ENCODE measurements at regions not wholly inside any gene's neighbourhood (a gene's known extent, or its start where the extent isn't known, plus 50 kb on each side); places are given as distances from the start of the nearest gene placed in this dataset.

DNA sequence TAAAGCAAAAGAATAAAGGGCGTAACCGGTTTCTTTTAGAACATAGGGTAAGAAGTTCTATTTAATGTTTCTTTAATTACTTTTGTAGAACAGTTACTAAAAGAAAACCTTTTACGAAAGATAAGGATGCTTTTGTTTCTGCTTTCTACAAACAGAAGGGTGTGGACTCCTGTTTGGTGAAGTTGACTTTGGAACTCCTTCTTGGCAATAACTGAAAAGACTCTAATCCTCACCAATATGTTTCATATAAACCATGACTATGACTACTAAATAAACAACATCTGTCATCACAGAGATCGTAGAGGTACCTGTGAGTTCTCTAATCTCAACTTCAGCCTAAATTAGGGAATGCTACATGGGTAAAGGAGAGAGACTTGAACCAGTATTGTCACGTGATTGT lies 210.8 kb upstream of the FLRT2 start:
- Mint-ChIP-seq H3K27ac (no peak overlapping the region), H3K9me3 (no peaks in the 10 kb centered on the region), H3K4me1 (peaks cover 22% of the 10 kb centered on the region), H3K27me3 (ENCODE audit: insufficient read depth, low read depth, poor library complexity) (no peaks in the 10 kb centered on the region), H3K4me3 (no peak overlapping the region), H3K36me3 (ENCODE audit: low read depth) (no peaks in the 10 kb centered on the region)
- no peak overlapping the region for H3K27ac ChIP-seq (ENCODE audit: low read depth)
- no peaks in the 10 kb centered on the region for H3K79me2 ChIP-seq (replicated peaks; ENCODE audit: insufficient read depth)
- H3K36me3 ChIP-seq (ENCODE audit: insufficient read depth) = no peaks in the 10 kb centered on the region
- H3F3A ChIP-seq (replicated peaks; ENCODE audit: low read depth) = no peaks in the 10 kb centered on the region
- no peaks in the 10 kb centered on the region for H3K27me3 ChIP-seq (ENCODE audit: insufficient read depth)
- H3K4me3 ChIP-seq = no peak overlapping the region
- no peak overlapping the region for H3K4me2 ChIP-seq
- DNase-seq (ENCODE audit: low spot score) (no peak), ATAC-seq (no peak)
- no peak overlapping the region for H2AFZ ChIP-seq
- no peak for TF ChIP-seq JUNB (IDR thresholded peaks at IDR 0.05; ENCODE audit: unreplicated experiment)
- TF ChIP-seq REST (IDR thresholded peaks at IDR 0.05; ENCODE audit: unreplicated experiment) = no peak
- no peak for TF ChIP-seq ZNF331 (CRISPR knock-in tag; IDR thresholded peaks at IDR 0.05; ENCODE audit: low read depth)
- TF ChIP-seq NANOG (IDR thresholded peaks at IDR 0.05; ENCODE audit: borderline replicate concordance) = no peak
- TF ChIP-seq, protein P1, sequence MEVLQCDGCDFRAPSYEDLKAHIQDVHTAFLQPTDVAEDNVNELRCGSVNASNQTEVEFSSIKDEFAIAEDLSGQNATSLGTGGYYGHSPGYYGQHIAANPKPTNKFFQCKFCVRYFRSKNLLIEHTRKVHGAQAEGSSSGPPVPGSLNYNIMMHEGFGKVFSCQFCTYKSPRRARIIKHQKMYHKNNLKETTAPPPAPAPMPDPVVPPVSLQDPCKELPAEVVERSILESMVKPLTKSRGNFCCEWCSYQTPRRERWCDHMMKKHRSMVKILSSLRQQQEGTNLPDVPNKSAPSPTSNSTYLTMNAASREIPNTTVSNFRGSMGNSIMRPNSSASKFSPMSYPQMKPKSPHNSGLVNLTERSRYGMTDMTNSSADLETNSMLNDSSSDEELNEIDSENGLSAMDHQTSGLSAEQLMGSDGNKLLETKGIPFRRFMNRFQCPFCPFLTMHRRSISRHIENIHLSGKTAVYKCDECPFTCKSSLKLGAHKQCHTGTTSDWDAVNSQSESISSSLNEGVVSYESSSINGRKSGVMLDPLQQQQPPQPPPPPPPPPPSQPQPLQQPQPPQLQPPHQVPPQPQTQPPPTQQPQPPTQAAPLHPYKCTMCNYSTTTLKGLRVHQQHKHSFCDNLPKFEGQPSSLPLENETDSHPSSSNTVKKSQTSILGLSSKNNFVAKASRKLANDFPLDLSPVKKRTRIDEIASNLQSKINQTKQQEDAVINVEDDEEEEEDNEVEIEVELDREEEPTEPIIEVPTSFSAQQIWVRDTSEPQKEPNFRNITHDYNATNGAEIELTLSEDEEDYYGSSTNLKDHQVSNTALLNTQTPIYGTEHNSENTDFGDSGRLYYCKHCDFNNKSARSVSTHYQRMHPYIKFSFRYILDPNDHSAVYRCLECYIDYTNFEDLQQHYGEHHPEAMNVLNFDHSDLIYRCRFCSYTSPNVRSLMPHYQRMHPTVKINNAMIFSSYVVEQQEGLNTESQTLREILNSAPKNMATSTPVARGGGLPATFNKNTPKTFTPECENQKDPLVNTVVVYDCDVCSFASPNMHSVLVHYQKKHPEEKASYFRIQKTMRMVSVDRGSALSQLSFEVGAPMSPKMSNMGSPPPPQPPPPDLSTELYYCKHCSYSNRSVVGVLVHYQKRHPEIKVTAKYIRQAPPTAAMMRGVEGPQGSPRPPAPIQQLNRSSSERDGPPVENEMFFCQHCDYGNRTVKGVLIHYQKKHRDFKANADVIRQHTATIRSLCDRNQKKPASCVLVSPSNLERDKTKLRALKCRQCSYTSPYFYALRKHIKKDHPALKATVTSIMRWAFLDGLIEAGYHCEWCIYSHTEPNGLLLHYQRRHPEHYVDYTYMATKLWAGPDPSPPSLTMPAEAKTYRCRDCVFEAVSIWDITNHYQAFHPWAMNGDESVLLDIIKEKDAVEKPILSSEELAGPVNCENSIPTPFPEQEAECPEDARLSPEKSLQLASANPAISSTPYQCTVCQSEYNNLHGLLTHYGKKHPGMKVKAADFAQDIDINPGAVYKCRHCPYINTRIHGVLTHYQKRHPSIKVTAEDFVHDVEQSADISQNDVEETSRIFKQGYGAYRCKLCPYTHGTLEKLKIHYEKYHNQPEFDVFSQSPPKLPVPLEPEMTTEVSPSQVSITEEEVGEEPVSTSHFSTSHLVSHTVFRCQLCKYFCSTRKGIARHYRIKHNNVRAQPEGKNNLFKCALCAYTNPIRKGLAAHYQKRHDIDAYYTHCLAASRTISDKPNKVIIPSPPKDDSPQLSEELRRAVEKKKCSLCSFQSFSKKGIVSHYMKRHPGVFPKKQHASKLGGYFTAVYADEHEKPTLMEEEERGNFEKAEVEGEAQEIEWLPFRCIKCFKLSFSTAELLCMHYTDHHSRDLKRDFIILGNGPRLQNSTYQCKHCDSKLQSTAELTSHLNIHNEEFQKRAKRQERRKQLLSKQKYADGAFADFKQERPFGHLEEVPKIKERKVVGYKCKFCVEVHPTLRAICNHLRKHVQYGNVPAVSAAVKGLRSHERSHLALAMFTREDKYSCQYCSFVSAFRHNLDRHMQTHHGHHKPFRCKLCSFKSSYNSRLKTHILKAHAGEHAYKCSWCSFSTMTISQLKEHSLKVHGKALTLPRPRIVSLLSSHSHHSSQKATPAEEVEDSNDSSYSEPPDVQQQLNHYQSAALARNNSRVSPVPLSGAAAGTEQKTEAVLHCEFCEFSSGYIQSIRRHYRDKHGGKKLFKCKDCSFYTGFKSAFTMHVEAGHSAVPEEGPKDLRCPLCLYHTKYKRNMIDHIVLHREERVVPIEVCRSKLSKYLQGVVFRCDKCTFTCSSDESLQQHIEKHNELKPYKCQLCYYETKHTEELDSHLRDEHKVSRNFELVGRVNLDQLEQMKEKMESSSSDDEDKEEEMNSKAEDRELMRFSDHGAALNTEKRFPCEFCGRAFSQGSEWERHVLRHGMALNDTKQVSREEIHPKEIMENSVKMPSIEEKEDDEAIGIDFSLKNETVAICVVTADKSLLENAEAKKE (CRISPR knock-in tag; IDR thresholded peaks at IDR 0.05) = no peak
- no peak for TF ChIP-seq CREB1 (CRISPR knock-in tag; IDR thresholded peaks at IDR 0.05; ENCODE audit: low read depth)
- TF ChIP-seq POLR2AphosphoS5 (IDR thresholded peaks at IDR 0.05; ENCODE audit: low read depth) = no peak
- TF ChIP-seq EZH2 (IDR thresholded peaks at IDR 0.05; ENCODE audit: low read depth, unreplicated experiment) = no peak
- no peak for TF ChIP-seq CTCF (conservative IDR thresholded peaks at IDR 0.05; ENCODE audit: low read depth in 2 of 2)
- no peak for TF ChIP-seq STAT1 (IDR thresholded peaks at IDR 0.05; ENCODE audit: unreplicated experiment)
- TF ChIP-seq EZH2phosphoT487 (IDR thresholded peaks at IDR 0.05; ENCODE audit: unreplicated experiment) = no peak
- TF ChIP-seq ZNF114 (CRISPR knock-in tag; IDR thresholded peaks at IDR 0.05) = no peak
- TF ChIP-seq ETS1 (IDR thresholded peaks at IDR 0.05) = no peak
- H3K4me1 ChIP-seq (ENCODE audit: insufficient read depth) = peaks cover 11% of the 10 kb centered on the region; the same call in 1 of the 2 replicates
- no peaks in the 10 kb centered on the region for H4K20me1 ChIP-seq (replicated peaks; ENCODE audit: insufficient read depth)
- peaks cover 11% of the 10 kb centered on the region for H3K9me2 ChIP-seq (ENCODE audit: insufficient read depth)

All from GM23338 (cell line).